ENCODE measurements at regions not wholly inside any gene's neighbourhood (a gene's known extent, or its start where the extent isn't known, plus 50 kb on each side); places are given as distances from the start of the nearest gene placed in this dataset.

GRCh38 chr4:148827781-148828180, 385.6 kb upstream of the NR3C2 start:
- ChIA-PET POLR2A (ENCODE audit: partially characterized antibody) (no interaction called here), CTCF (ENCODE audit: partially characterized antibody) (no interaction called here)
- no peak for TF ChIP-seq SP2 (IDR thresholded peaks at IDR 0.05; ENCODE audit: low read length)
- no peak for TF ChIP-seq RFX5 (IDR thresholded peaks at IDR 0.05; ENCODE audit: borderline replicate concordance, low read depth, low read length)
- TF ChIP-seq KDM5A (IDR thresholded peaks at IDR 0.05; ENCODE audit: low read length) = no peak
- TF ChIP-seq YY1 (IDR thresholded peaks at IDR 0.05; ENCODE audit: low read depth, low read length) = no peak
- no peak for TF ChIP-seq RAD21 (IDR thresholded peaks at IDR 0.05 in 1 of 2, conservative IDR thresholded peaks at IDR 0.05 in 1 of 2; ENCODE audit: low read depth in 2 of 2, low read length in 2 of 2)
- no peak for TF ChIP-seq CBX5 (IDR thresholded peaks at IDR 0.05; ENCODE audit: low read depth, low read length)
- TF ChIP-seq JUN (IDR thresholded peaks at IDR 0.05; ENCODE audit: low read depth, low read length) = no peak
- TF ChIP-seq POLR2A (IDR thresholded peaks at IDR 0.05; ENCODE audit: control extremely low read depth in 1 of 2, low read depth in 2 of 2, low read length in 2 of 2) = no peak
- TF ChIP-seq NRF1 (IDR thresholded peaks at IDR 0.05; ENCODE audit: low read depth, low read length) = no peak
- no peak for TF ChIP-seq MAX (IDR thresholded peaks at IDR 0.05)
- no peak for TF ChIP-seq SP4 (IDR thresholded peaks at IDR 0.05; ENCODE audit: low read length)
- no peak for TF ChIP-seq CHD1 (IDR thresholded peaks at IDR 0.05; ENCODE audit: low read depth, low read length)
- no peaks in the 10 kb centered on the region for H4K20me1 ChIP-seq (replicated peaks in 1 of 2; ENCODE audit: control insufficient read depth in 1 of 2, insufficient read depth in 2 of 2, low read length in 2 of 2)
- no peaks in the 10 kb centered on the region for H3K27me3 ChIP-seq (replicated peaks in 1 of 4; ENCODE audit: control insufficient read depth in 3 of 4, extremely low read depth in 1 of 4, insufficient read depth in 3 of 4, low read length in 3 of 4)
- WGBS, 2 experiments (ENCODE audit: extremely low coverage in 1 of 2, insufficient coverage in 1 of 2, insufficient read length in 1 of 2, insufficient replicate concordance in 2 of 2, low coverage in 1 of 2, low lambda C conversion rate in 2 of 2, missing lambda C conversion rate in 1 of 2) = 91% methylated on average over 2 of the region's 2 CpGs; no CpG with 5 or more reads in 1 of the 2 experiments
- no peak overlapping the region for H3K14ac ChIP-seq (ENCODE audit: insufficient read length)
- no peak overlapping the region for H2BK5ac ChIP-seq (ENCODE audit: low read depth, low read length)
- no peak overlapping the region for H4K5ac ChIP-seq (ENCODE audit: insufficient read length, low read depth, low read length)
- DNase-seq (ENCODE audit: low read depth in 1 of 2, low spot score in 2 of 2) (no peak), FAIRE-seq (no peak)
- H3K23me2 ChIP-seq (ENCODE audit: low read depth, low read length) = no peaks in the 10 kb centered on the region
- H3K9me3 ChIP-seq (ENCODE audit: insufficient read depth in 2 of 2, low read depth in 1 of 2, low read length in 1 of 2) = no peaks in the 10 kb centered on the region
- no peaks in the 10 kb centered on the region for H3K4me1 ChIP-seq (replicated peaks in 1 of 4; ENCODE audit: control insufficient read depth in 3 of 4, insufficient read depth in 4 of 4, low read length in 3 of 4)
- no peak overlapping the region for H3K23ac ChIP-seq (ENCODE audit: insufficient read length)
- no peaks in the 10 kb centered on the region for H3K79me2 ChIP-seq (ENCODE audit: control insufficient read depth in 1 of 2, insufficient read depth in 2 of 2, low read length in 2 of 2)
- no peak overlapping the region for H3K9ac ChIP-seq (replicated peaks in 1 of 4; ENCODE audit: extremely low read depth in 1 of 4, low read depth in 3 of 4, low read length in 3 of 4)
- H2AFZ ChIP-seq (ENCODE audit: low read length) = no peak overlapping the region
- H3K27ac ChIP-seq (ENCODE audit: low read depth, low read length) = no peak overlapping the region
- no peak overlapping the region for H2BK120ac ChIP-seq (replicated peaks; ENCODE audit: low read depth, low read length)
- no peak overlapping the region for H3K56ac ChIP-seq (replicated peaks; ENCODE audit: insufficient read length, low read depth, low read length)
- H4K91ac ChIP-seq (replicated peaks; ENCODE audit: insufficient read length, low read length) = no peak overlapping the region
- no peak overlapping the region for H2AK5ac ChIP-seq (ENCODE audit: low read depth, low read length)
- no peak overlapping the region for H2BK20ac ChIP-seq (ENCODE audit: low read length)
- H4K8ac ChIP-seq (ENCODE audit: extremely low read depth, insufficient read depth, low read length) = no peak overlapping the region
- H3K4ac ChIP-seq (replicated peaks; ENCODE audit: insufficient read length, low read depth, low read length) = no peak overlapping the region
- no peaks in the 10 kb centered on the region for H3K36me3 ChIP-seq (ENCODE audit: control insufficient read depth in 2 of 4, insufficient read depth in 4 of 4, low read length in 3 of 4)
- no peak overlapping the region for H3K4me3 ChIP-seq (ENCODE audit: extremely low read depth in 1 of 4, insufficient read depth in 2 of 4, low read depth in 3 of 4, low read length in 4 of 4)
- no peak overlapping the region for H3K4me2 ChIP-seq (ENCODE audit: insufficient read depth in 1 of 2, low read depth in 2 of 2, low read length in 2 of 2)
- no peaks in the 10 kb centered on the region for H3K79me1 ChIP-seq (ENCODE audit: low read depth, low read length)
- no peak overlapping the region for H2BK15ac ChIP-seq (ENCODE audit: low read length)
- no peak overlapping the region for H2BK12ac ChIP-seq (ENCODE audit: low read depth, low read length)
- H3K18ac ChIP-seq (ENCODE audit: extremely low read depth, low read length) = no peak overlapping the region

Data from H1 (cell line).